B cell (primary cell): ENCODE measurements at regions not wholly inside any gene's neighbourhood (a gene's known extent, or its start where the extent isn't known, plus 50 kb on each side); places are given as distances from the start of the nearest gene placed in this dataset.

Experiments used
- CTCF ChIP-seq: fragments of 200-600 bp; IDR thresholded peaks from one replicate; pipeline ENCODE4 v1.8.0; 2022; ENCODE audit warnings: antibody characterized with exemption, mild to moderate bottlenecking
- EZH2 ChIP-seq: IDR thresholded peaks from 2 replicates; pipeline ENCODE4 v1.6.1; 2012; ENCODE audit warnings: borderline replicate concordance, low read depth, mild to moderate bottlenecking, moderate library complexity, low read length; ENCODE audit not compliant: insufficient read depth, poor library complexity, severe bottlenecking

- TF ChIP-seq CTCF (no peak), EZH2 (no peak)
Observed at GRCh38 chr14:61171727-61172126, 109.4 kb downstream of the TMEM30B start.
